Occipital lobe (tissue), 1 donor: ENCODE measurements at regions not wholly inside any gene's neighbourhood (a gene's known extent, or its start where the extent isn't known, plus 50 kb on each side); places are given as distances from the start of the nearest gene placed in this dataset.

Source experiments
- DNase-seq: peaks from one replicate; lab custom pipeline; 2025; lab: John Stamatoyannopoulos, UW

GRCh38 chr6:37105148-37106050 is 64.6 kb upstream of the PIM1 start:
- no peak for DNase-seq

GRCh38 chr6:37106051-37106363 is 63.9 kb upstream of the PIM1 start:
- no peak for DNase-seq

- DNase-seq = no peak
These were observed 63.4 kb upstream of the PIM1 start for GRCh38 chr6:37106554-37106953.

- DNase-seq = no peak
These were observed 62.9 kb upstream of the PIM1 start for GRCh38 chr6:37106982-37107491.

GRCh38 chr6:37109714-37110499 is 60.0 kb upstream of the PIM1 start:
- no peak for DNase-seq

- DNase-seq = no peak
These were observed 59.2 kb upstream of the PIM1 start for GRCh38 chr6:37110500-37111461.

- no peak for DNase-seq
These were observed 56.0 kb upstream of the PIM1 start for GRCh38 chr6:37113976-37114375.

GRCh38 chr6:37114612-37115011 is 55.3 kb upstream of the PIM1 start:
- DNase-seq = no peak

- DNase-seq = no peak
These were observed 54.6 kb upstream of the PIM1 start for GRCh38 chr6:37115236-37115895.

- no peak for DNase-seq
These were observed 53.6 kb upstream of the PIM1 start for GRCh38 chr6:37116326-37116725.

- DNase-seq = no peak
These were observed 50.5 kb upstream of the PIM1 start for GRCh38 chr6:37119387-37119886.
